Right atrium auricular region (tissue), 2 donors: ENCODE measurements at regions not wholly inside any gene's neighbourhood (a gene's known extent, or its start where the extent isn't known, plus 50 kb on each side); places are given as distances from the start of the nearest gene placed in this dataset.

Source experiments
- DNase-seq: peaks from one replicate; pipeline ENCODE4 v3.0.0-alpha.2; 2019; ENCODE audit warnings: low spot score
- H3K27ac ChIP-seq, 2 donors: fragments of 200-600 bp; sonication (generic); 1 replicate in 1 of 2; 2 replicates in 1 of 2; pipeline ENCODE4 v1.5.1; 2016 to 2019
- H3K27me3 ChIP-seq, 2 donors: fragments of 200-600 bp; sonication (generic); one replicate each; pipeline versions ENCODE4 v1.5.1 to v1.6.0; 2017 to 2019
- H3K36me3 ChIP-seq: fragments of 200-600 bp; sonication (generic); one replicate; pipeline ENCODE4 v1.5.1; 2016
- H3K4me1 ChIP-seq, 2 donors: fragments of 200-600 bp; sonication (generic); one replicate each; pipeline versions ENCODE4 v1.5.1 to v1.6.0; 2017 to 2019
- H3K4me3 ChIP-seq, 2 donors: fragments of 200-600 bp; sonication (generic); 1 replicate in 1 of 2; 2 replicates in 1 of 2; pipeline ENCODE4 v1.5.1; 2017 to 2019; ENCODE audit warnings: mild to moderate bottlenecking in 1 of 2, moderate library complexity in 1 of 2
- H3K9me3 ChIP-seq, 2 donors: fragments of 200-600 bp; sonication (generic); one replicate each; pipeline ENCODE4 v1.5.1; 2019
- CTCF ChIP-seq, 2 donors: fragments of 200-600 bp; sonication (generic); IDR thresholded peaks; one replicate each; pipeline ENCODE4 v1.5.1; 2019; ENCODE audit warnings: antibody characterized with exemption in 2 of 2

- DNase-seq, result no peak
- no peaks in the 10 kb centered on the region for H3K36me3 ChIP-seq
- H3K4me3 ChIP-seq, result no peak overlapping the region
- no peak for TF ChIP-seq CTCF (IDR thresholded peaks at IDR 0.05)
- H3K9me3 ChIP-seq, result no peaks in the 10 kb centered on the region
- H3K4me1 ChIP-seq, result no peaks in the 10 kb centered on the region
- H3K27ac ChIP-seq, result no peak overlapping the region
- H3K27me3 ChIP-seq, result no peaks in the 10 kb centered on the region
Observed at GRCh38 chr15:98452238-98452637, 196.1 kb upstream of the IGF1R start.

- no peak for TF ChIP-seq CTCF (IDR thresholded peaks at IDR 0.05)
- no peaks in the 10 kb centered on the region for H3K27me3 ChIP-seq
- no peaks in the 10 kb centered on the region for H3K9me3 ChIP-seq
- H3K4me1 ChIP-seq, result no peaks in the 10 kb centered on the region
- no peak overlapping the region for H3K4me3 ChIP-seq
- DNase-seq, result no peak
- H3K27ac ChIP-seq, result no peak overlapping the region
- H3K36me3 ChIP-seq, result no peaks in the 10 kb centered on the region
Observed at GRCh38 chr15:98455904-98456303, 192.4 kb upstream of the IGF1R start.

- H3K36me3 ChIP-seq, result no peaks in the 10 kb centered on the region
- no peak for TF ChIP-seq CTCF (IDR thresholded peaks at IDR 0.05)
- H3K27ac ChIP-seq, result no peak overlapping the region
- H3K4me3 ChIP-seq, result no peak overlapping the region
- no peak for DNase-seq
- H3K9me3 ChIP-seq, result peaks cover 0 to 19% of the 10 kb centered on the region in 2 donors
- no peaks in the 10 kb centered on the region for H3K27me3 ChIP-seq
- H3K4me1 ChIP-seq, result no peaks in the 10 kb centered on the region
Observed at GRCh38 chr15:98476559-98476958, 171.8 kb upstream of the IGF1R start.

GRCh38 chr15:98480844-98481243 lies 167.5 kb upstream of the IGF1R start:
- no peaks in the 10 kb centered on the region for H3K27me3 ChIP-seq

GRCh38 chr15:98483575-98484130 lies 164.7 kb upstream of the IGF1R start:
- H3K36me3 ChIP-seq, result no peaks in the 10 kb centered on the region
- no peaks in the 10 kb centered on the region for H3K4me1 ChIP-seq
- DNase-seq, result no peak
- H3K27ac ChIP-seq, result no peak overlapping the region
- H3K9me3 ChIP-seq, result peaks cover 0 to 13% of the 10 kb centered on the region in 2 donors
- no peak for TF ChIP-seq CTCF (IDR thresholded peaks at IDR 0.05)
- H3K4me3 ChIP-seq, result no peak overlapping the region
- H3K27me3 ChIP-seq, result no peaks in the 10 kb centered on the region

More at GRCh38 chr15:98480844-98481243, 167.5 kb upstream of the IGF1R start:
- DNase-seq, result no peak
- Histone ChIP-seq H3K27ac (no peak overlapping the region), H3K36me3 (no peaks in the 10 kb centered on the region), H3K9me3 (peaks cover 0 to 29% of the 10 kb centered on the region in 2 donors), H3K4me3 (no peak overlapping the region), H3K4me1 (no peaks in the 10 kb centered on the region)
- TF ChIP-seq CTCF (IDR thresholded peaks at IDR 0.05), result no peak

- Histone ChIP-seq H3K27ac (no peak overlapping the region), H3K4me3 (no peak overlapping the region), H3K9me3 (peaks cover 0 to 13% of the 10 kb centered on the region in 2 donors), H3K4me1 (no peaks in the 10 kb centered on the region), H3K36me3 (no peaks in the 10 kb centered on the region), H3K27me3 (no peaks in the 10 kb centered on the region)
- no peak for DNase-seq
- TF ChIP-seq CTCF (IDR thresholded peaks at IDR 0.05), result no peak
Observed at GRCh38 chr15:98484914-98485313, 163.4 kb upstream of the IGF1R start.
